Peyer's patch (tissue), 4 donors: ENCODE measurements at regions not wholly inside any gene's neighbourhood (a gene's known extent, or its start where the extent isn't known, plus 50 kb on each side); places are given as distances from the start of the nearest gene placed in this dataset.

Experiments
- CTCF ChIP-seq, 6 experiments: fragments of 450-650 bp in 4 of 6; fragments of 200-600 bp in 2 of 6; sonication (generic) in 1 of 6; IDR thresholded peaks; one replicate each; pipeline ENCODE4 v1.5.1; 2017 to 2019; ENCODE audit warnings: antibody characterized with exemption in 6 of 6, mild to moderate bottlenecking in 3 of 6, moderate library complexity in 1 of 6
- POLR2A ChIP-seq, 2 donors: fragments of 450-650 bp; IDR thresholded peaks; one replicate each; pipeline ENCODE4 v1.5.1; 2017; ENCODE audit warnings: antibody characterized with exemption in 2 of 2, mild to moderate bottlenecking in 2 of 2, moderate library complexity in 2 of 2

DNA sequence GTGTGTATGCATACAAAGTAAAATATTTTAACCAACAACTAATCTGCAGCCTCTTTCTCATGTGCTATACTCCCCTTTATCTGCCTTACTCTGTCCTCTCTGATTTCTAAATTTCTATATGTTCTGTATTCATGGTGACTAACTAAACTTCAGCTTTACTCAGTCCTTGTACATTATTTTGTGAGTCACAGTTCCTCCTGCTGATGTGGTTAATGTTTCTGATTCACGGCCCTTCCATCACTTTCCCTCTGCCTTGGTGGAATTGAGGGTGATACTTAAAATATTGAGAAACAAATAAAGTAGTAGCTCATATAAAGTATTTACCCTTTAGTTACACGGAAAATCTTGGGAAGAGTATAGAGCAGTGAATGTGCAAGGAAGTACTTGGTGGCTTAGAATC, 899.1 kb upstream of the ZWINT start:
- TF ChIP-seq CTCF (IDR thresholded peaks at IDR 0.05) = no peak
- no peak for TF ChIP-seq POLR2A (IDR thresholded peaks at IDR 0.05)
